ENCODE measurements at regions not wholly inside any gene's neighbourhood (a gene's known extent, or its start where the extent isn't known, plus 50 kb on each side); places are given as distances from the start of the nearest gene placed in this dataset.

- no peaks in the 10 kb centered on the region for H3K36me3 ChIP-seq
- no peaks in the 10 kb centered on the region for H3K9me3 ChIP-seq
- H3K4me1 ChIP-seq: peaks cover 0 to 47% (median 9%) of the 10 kb centered on the region in 4 donors
- H3K27ac ChIP-seq: peak overlapping the region in 2 of 4 donors; percentile 32 to 52
- no peaks in the 10 kb centered on the region for H3K27me3 ChIP-seq
- no peak for DNase-seq (ENCODE audit: low spot score in 2 of 2)
- no peak for TF ChIP-seq CTCF (IDR thresholded peaks at IDR 0.05)
- no peak for TF ChIP-seq EP300 (IDR thresholded peaks at IDR 0.05)
- TF ChIP-seq POLR2A (IDR thresholded peaks at IDR 0.05): no peak
- no peak overlapping the region for H3K4me3 ChIP-seq
- 32 to 39% methylated on average over 6 of the region's 6 CpGs for WGBS, 2 donors
These were observed 697.2 kb downstream of the USP25 start for GRCh38 chr21:16426936-16427335.

GRCh38 chr21:16427587-16428087 lies 697.9 kb downstream of the USP25 start:
- Histone ChIP-seq H3K9me3 (no peaks in the 10 kb centered on the region), H3K4me1 (peaks cover 0 to 45% (median 9%) of the 10 kb centered on the region in 4 donors), H3K27me3 (no peaks in the 10 kb centered on the region), H3K4me3 (no peak overlapping the region), H3K27ac (peak overlapping the region in 2 of 4 donors; percentile 21 to 32), H3K36me3 (no peaks in the 10 kb centered on the region)
- no peak for TF ChIP-seq CTCF (IDR thresholded peaks at IDR 0.05)
- no peak for TF ChIP-seq EP300 (IDR thresholded peaks at IDR 0.05)
- TF ChIP-seq POLR2A (IDR thresholded peaks at IDR 0.05): no peak
- 77 to 90% methylated on average over 3 of the region's 3 CpGs for WGBS, 2 donors
- no peak for DNase-seq (ENCODE audit: low spot score in 2 of 2)

- Histone ChIP-seq H3K4me3 (no peak overlapping the region), H3K36me3 (no peaks in the 10 kb centered on the region), H3K9me3 (no peaks in the 10 kb centered on the region), H3K27me3 (no peaks in the 10 kb centered on the region), H3K4me1 (peaks cover 0 to 3% (median 0%) of the 10 kb centered on the region in 4 donors), H3K27ac (no peak overlapping the region)
- WGBS, 2 donors: 77 to 84% methylated on average over 1 of the region's 1 CpG
- no peak for TF ChIP-seq POLR2A (IDR thresholded peaks at IDR 0.05)
- no peak for TF ChIP-seq EP300 (IDR thresholded peaks at IDR 0.05)
- TF ChIP-seq CTCF (IDR thresholded peaks at IDR 0.05): no peak
- DNase-seq (ENCODE audit: low spot score in 2 of 2): no peak
These were observed 707.8 kb downstream of the USP25 start for GRCh38 chr21:16437586-16437985.

- Histone ChIP-seq H3K9me3 (no peaks in the 10 kb centered on the region), H3K4me1 (peaks cover 0 to 3% (median 0%) of the 10 kb centered on the region in 4 donors), H3K36me3 (no peaks in the 10 kb centered on the region), H3K27ac (no peak overlapping the region), H3K27me3 (no peaks in the 10 kb centered on the region), H3K4me3 (no peak overlapping the region)
- 76 to 94% methylated on average over 1 of the region's 1 CpG for WGBS, 2 donors
- TF ChIP-seq POLR2A (IDR thresholded peaks at IDR 0.05) (no peak), EP300 (IDR thresholded peaks at IDR 0.05) (no peak), CTCF (IDR thresholded peaks at IDR 0.05) (no peak)
- no peak for DNase-seq (ENCODE audit: low spot score in 2 of 2)
These were observed 709.0 kb downstream of the USP25 start for GRCh38 chr21:16438761-16439160.

- Histone ChIP-seq H3K36me3 (no peaks in the 10 kb centered on the region), H3K4me1 (peaks cover 0 to 4% (median 0%) of the 10 kb centered on the region in 4 donors), H3K27ac (no peak overlapping the region), H3K9me3 (no peaks in the 10 kb centered on the region), H3K4me3 (no peak overlapping the region), H3K27me3 (no peaks in the 10 kb centered on the region)
- TF ChIP-seq EP300 (IDR thresholded peaks at IDR 0.05): no peak
- TF ChIP-seq POLR2A (IDR thresholded peaks at IDR 0.05): no peak
- TF ChIP-seq CTCF (IDR thresholded peaks at IDR 0.05): no peak
- no peak for DNase-seq (ENCODE audit: low spot score in 2 of 2)
- WGBS, 2 donors: 70 to 71% methylated on average over 1 of the region's 1 CpG
These were observed 712.0 kb downstream of the USP25 start for GRCh38 chr21:16441789-16442188.
